Esophagus squamous epithelium (tissue), 5 donors: ENCODE measurements at regions not wholly inside any gene's neighbourhood (a gene's known extent, or its start where the extent isn't known, plus 50 kb on each side); places are given as distances from the start of the nearest gene placed in this dataset.

Experiments used
- DNase-seq: peaks from one replicate; lab custom pipeline; 2025; lab: John Stamatoyannopoulos, UW
- H3K27ac ChIP-seq, 4 donors: fragments of 200-600 bp; sonication (generic); one replicate each; pipeline ENCODE4 v1.5.1; 2016 to 2019; ENCODE audit warnings: mild to moderate bottlenecking in 1 of 4
- H3K27me3 ChIP-seq, 4 donors: fragments of 200-600 bp; sonication (generic); 1 replicate in 3 of 4; 2 replicates in 1 of 4; pipeline versions ENCODE4 v1.5.1 to v1.6.0; 2017 to 2021; ENCODE audit warnings: antibody characterized with exemption in 1 of 4
- H3K36me3 ChIP-seq, 3 donors: fragments of 200-600 bp; sonication (generic); one replicate each; pipeline ENCODE4 v1.5.1; 2016 to 2019
- H3K4me1 ChIP-seq, 3 donors: fragments of 200-600 bp; sonication (generic); one replicate each; pipeline ENCODE4 v1.5.1; 2017 to 2019
- H3K4me3 ChIP-seq, 4 donors: fragments of 200-600 bp; sonication (generic); 1 replicate in 3 of 4; 2 replicates in 1 of 4; pipeline ENCODE4 v1.5.1; 2016 to 2019; ENCODE audit warnings: mild to moderate bottlenecking in 2 of 4, moderate library complexity in 1 of 4
- H3K9me3 ChIP-seq, 3 donors: fragments of 200-600 bp; sonication (generic); one replicate each; pipeline ENCODE4 v1.5.1; 2016 to 2019
- POLR2A ChIP-seq, 4 donors: fragments of 450-650 bp; IDR thresholded peaks; one replicate each; pipeline ENCODE4 v1.6.1; 2017; ENCODE audit warnings: antibody characterized with exemption in 4 of 4, mild to moderate bottlenecking in 4 of 4, moderate library complexity in 3 of 4
- WGBS, 2 donors: methylation state at CpG; one replicate each; pipeline ENCODE4 v1.1.5; 2018; 5-methylcytosine and 5-hydroxymethylcytosine counted together
- intact Hi-C: fragments of 100-400 bp; cut with DNase I; formaldehyde crosslinking; loops from one replicate; pipeline ENCODE4 v1.15.0; 2022
- TF ChIP-seq, protein P1 (sequence below), 6 experiments: fragments of 450-650 bp in 4 of 6; fragments of 200-600 bp in 2 of 6; sonication (generic) in 2 of 6; IDR thresholded peaks; one replicate each; pipeline ENCODE4 v1.5.1; 2016 to 2019; ENCODE audit warnings: antibody characterized with exemption in 6 of 6, mild to moderate bottlenecking in 4 of 6, moderate library complexity in 4 of 6
- donor health status: DM: yes; HTN: yes; CAD: no.

DNA sequence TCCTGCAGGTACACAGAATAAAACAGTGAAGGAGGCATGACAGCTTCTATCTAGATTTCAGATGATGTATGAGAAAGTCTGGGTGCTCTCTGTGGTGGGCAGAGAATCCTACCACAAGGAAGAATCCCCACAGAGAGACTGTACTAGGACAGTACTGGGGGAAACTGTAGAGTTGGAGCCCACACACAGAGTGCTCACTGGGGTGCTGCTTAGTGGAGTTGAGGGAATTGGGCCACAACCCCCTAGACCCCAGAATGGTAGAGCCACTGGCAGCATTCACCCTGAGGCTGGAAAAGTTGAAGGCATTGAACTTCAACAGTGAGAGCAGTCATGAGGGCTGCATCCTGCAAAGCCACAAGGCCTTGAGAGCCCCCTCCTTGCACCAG, 62.2 kb upstream of the TNFRSF21 start:
- Histone ChIP-seq H3K27me3 (no peaks in the 10 kb centered on the region), H3K4me1 (no peaks in the 10 kb centered on the region), H3K27ac (no peak overlapping the region), H3K9me3 (no peaks in the 10 kb centered on the region), H3K36me3 (no peaks in the 10 kb centered on the region), H3K4me3 (no peak overlapping the region)
- no peak for DNase-seq
- TF ChIP-seq POLR2A (IDR thresholded peaks at IDR 0.05), result no peak
- TF ChIP-seq, protein P1, sequence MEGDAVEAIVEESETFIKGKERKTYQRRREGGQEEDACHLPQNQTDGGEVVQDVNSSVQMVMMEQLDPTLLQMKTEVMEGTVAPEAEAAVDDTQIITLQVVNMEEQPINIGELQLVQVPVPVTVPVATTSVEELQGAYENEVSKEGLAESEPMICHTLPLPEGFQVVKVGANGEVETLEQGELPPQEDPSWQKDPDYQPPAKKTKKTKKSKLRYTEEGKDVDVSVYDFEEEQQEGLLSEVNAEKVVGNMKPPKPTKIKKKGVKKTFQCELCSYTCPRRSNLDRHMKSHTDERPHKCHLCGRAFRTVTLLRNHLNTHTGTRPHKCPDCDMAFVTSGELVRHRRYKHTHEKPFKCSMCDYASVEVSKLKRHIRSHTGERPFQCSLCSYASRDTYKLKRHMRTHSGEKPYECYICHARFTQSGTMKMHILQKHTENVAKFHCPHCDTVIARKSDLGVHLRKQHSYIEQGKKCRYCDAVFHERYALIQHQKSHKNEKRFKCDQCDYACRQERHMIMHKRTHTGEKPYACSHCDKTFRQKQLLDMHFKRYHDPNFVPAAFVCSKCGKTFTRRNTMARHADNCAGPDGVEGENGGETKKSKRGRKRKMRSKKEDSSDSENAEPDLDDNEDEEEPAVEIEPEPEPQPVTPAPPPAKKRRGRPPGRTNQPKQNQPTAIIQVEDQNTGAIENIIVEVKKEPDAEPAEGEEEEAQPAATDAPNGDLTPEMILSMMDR (IDR thresholded peaks at IDR 0.05), result no peak
- intact Hi-C loops, result no loop called here

DNA sequence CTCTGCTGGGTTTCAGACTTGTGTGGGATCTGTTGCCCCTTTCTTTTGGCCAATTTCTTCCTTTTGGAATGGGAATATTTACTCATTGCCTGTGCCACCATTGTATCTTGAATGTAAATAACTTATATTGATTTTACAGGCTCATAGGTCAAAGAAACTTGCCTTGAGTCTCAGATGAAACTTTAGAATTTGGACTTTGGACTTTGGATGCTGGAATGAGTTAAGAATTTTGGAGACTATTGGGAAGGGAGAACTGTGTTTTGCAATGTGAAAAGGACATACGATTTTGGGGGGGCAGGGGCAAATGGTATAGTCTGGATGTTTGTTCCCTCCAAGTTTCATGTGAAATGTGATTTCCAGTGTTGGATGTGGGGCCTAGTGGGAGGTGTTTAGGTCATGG, 62.6 kb upstream of the TNFRSF21 start:
- no peak for TF ChIP-seq POLR2A (IDR thresholded peaks at IDR 0.05)
- TF ChIP-seq, protein P1 (IDR thresholded peaks at IDR 0.05), result no peak
- DNase-seq, result no peak
- Histone ChIP-seq H3K27me3 (no peaks in the 10 kb centered on the region), H3K27ac (no peak overlapping the region), H3K4me3 (no peak overlapping the region), H3K36me3 (no peaks in the 10 kb centered on the region), H3K4me1 (no peaks in the 10 kb centered on the region), H3K9me3 (no peaks in the 10 kb centered on the region)
- intact Hi-C loops, result no loop called here
- WGBS, 2 donors, result 45 to 62% methylated on average over 1 of the region's 1 CpG

GRCh38 chr6:47375426-47375825, 65.7 kb upstream of the TNFRSF21 start:
- Histone ChIP-seq H3K27ac (no peak overlapping the region), H3K4me1 (no peaks in the 10 kb centered on the region), H3K36me3 (no peaks in the 10 kb centered on the region), H3K27me3 (no peaks in the 10 kb centered on the region), H3K4me3 (no peak overlapping the region), H3K9me3 (no peaks in the 10 kb centered on the region)
- intact Hi-C loops, result no loop called here
- TF ChIP-seq, protein P1 (IDR thresholded peaks at IDR 0.05), result no peak
- TF ChIP-seq POLR2A (IDR thresholded peaks at IDR 0.05), result no peak
- 0 to 80% methylated on average over 1 of the region's 1 CpG for WGBS, 2 donors
- DNase-seq, result no peak

GRCh38 chr6:47376930-47377329, 67.2 kb upstream of the TNFRSF21 start:
- DNase-seq, result no peak
- no peaks in the 10 kb centered on the region for H3K36me3 ChIP-seq
- H3K9me3 ChIP-seq, result no peaks in the 10 kb centered on the region
- 91 to 96% methylated on average over 4 to 9 of the region's 15 CpGs for WGBS, 2 donors
- intact Hi-C loops, result no loop called here
- H3K27me3 ChIP-seq, result no peaks in the 10 kb centered on the region
- TF ChIP-seq, protein P1 (IDR thresholded peaks at IDR 0.05), result no peak
- TF ChIP-seq POLR2A (IDR thresholded peaks at IDR 0.05), result no peak
- H3K4me1 ChIP-seq, result no peaks in the 10 kb centered on the region
- no peak overlapping the region for H3K4me3 ChIP-seq
- no peak overlapping the region for H3K27ac ChIP-seq

DNA sequence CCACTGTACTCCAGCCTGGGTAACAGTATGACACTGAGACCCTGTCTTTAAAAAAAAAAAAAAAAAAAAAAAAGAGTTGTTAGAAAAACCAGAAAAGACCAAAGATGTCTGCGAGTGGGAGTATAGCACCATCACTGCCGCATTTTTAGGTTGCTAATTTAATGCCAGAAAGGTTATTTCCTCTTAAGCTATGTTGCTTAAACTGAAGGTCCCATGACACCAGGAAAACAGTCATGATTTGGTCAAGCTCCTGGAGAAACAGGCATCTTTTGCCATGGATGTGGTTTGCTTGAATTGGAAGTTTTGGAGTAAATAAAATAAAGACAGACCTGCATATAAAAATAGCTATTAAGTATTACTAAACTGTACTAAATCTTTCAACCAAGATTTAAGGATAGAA, 68.3 kb upstream of the TNFRSF21 start:
- intact Hi-C loops, result no loop called here

More for the DNA sequence above, 68.3 kb upstream of the TNFRSF21 start:
- WGBS, 2 donors, result 47 to 83% methylated on average over 2 of the region's 2 CpGs
- no peak overlapping the region for H3K4me3 ChIP-seq
- H3K36me3 ChIP-seq, result no peaks in the 10 kb centered on the region
- TF ChIP-seq POLR2A (IDR thresholded peaks at IDR 0.05), result no peak
- TF ChIP-seq, protein P1 (IDR thresholded peaks at IDR 0.05), result no peak
- no peak overlapping the region for H3K27ac ChIP-seq
- no peak for DNase-seq
- H3K27me3 ChIP-seq, result no peaks in the 10 kb centered on the region
- H3K4me1 ChIP-seq, result no peaks in the 10 kb centered on the region
- no peaks in the 10 kb centered on the region for H3K9me3 ChIP-seq
